Liver (tissue), 8 donors: ENCODE measurements at regions not wholly inside any gene's neighbourhood (a gene's known extent, or its start where the extent isn't known, plus 50 kb on each side); places are given as distances from the start of the nearest gene placed in this dataset.

Experiments
- DNase-seq: peaks from one replicate; pipeline ENCODE4 v3.0.0-alpha.2; 2017; ENCODE audit warnings: low spot score
- H3K27ac ChIP-seq, 2 donors: one replicate each; pipeline ENCODE4 v1.7.0; 2013; ENCODE audit warnings: inconsistent platforms in 2 of 2, low read length in 2 of 2, control low read depth in 1 of 2, low read depth in 1 of 2, mild to moderate bottlenecking in 1 of 2
- H3K27me3 ChIP-seq, 4 donors: one replicate each; pipeline versions ENCODE4 v1.6.1 to v1.7.0; 2013; ENCODE audit warnings: low read length in 3 of 4, inconsistent platforms in 1 of 4, mild to moderate bottlenecking in 1 of 4, moderate library complexity in 1 of 4; ENCODE audit not compliant: control insufficient read depth in 4 of 4, insufficient read depth in 4 of 4
- H3K36me3 ChIP-seq, 4 donors: one replicate each; pipeline versions ENCODE4 v1.6.1 to v1.7.0; 2013; ENCODE audit warnings: low read length in 3 of 4, mild to moderate bottlenecking in 3 of 4, low read depth in 1 of 4, moderate library complexity in 1 of 4; ENCODE audit not compliant: control insufficient read depth in 4 of 4, insufficient read depth in 3 of 4
- H3K4me1 ChIP-seq, 4 donors: one replicate each; pipeline versions ENCODE4 v1.6.1 to v1.7.0; 2013; ENCODE audit warnings: low read length in 3 of 4, mild to moderate bottlenecking in 3 of 4, moderate library complexity in 1 of 4; ENCODE audit not compliant: control insufficient read depth in 4 of 4, insufficient read depth in 4 of 4
- H3K4me3 ChIP-seq, 3 donors: one replicate each; pipeline versions ENCODE4 v1.6.1 to v1.7.0; 2013; ENCODE audit warnings: low read length in 3 of 3, control low read depth in 1 of 3, low read depth in 1 of 3, mild to moderate bottlenecking in 1 of 3
- H3K9ac ChIP-seq, 2 donors: one replicate each; pipeline ENCODE4 v1.7.0; 2013; ENCODE audit warnings: low read length in 2 of 2, mild to moderate bottlenecking in 2 of 2, moderate library complexity in 2 of 2, control low read depth in 1 of 2, low read depth in 1 of 2
- H3K9me3 ChIP-seq, 4 donors: one replicate each; pipeline versions ENCODE4 v1.6.1 to v1.7.0; 2013; ENCODE audit warnings: low read length in 3 of 4; ENCODE audit not compliant: control insufficient read depth in 4 of 4
- EGR1 ChIP-seq, 2 donors: IDR thresholded peaks; 2 replicates each; pipeline ENCODE4 v1.6.1; 2016 to 2018; ENCODE audit warnings: antibody characterized with exemption in 2 of 2, low read depth in 2 of 2
- FOXA1 ChIP-seq: IDR thresholded peaks from 2 replicates; pipeline ENCODE4 v1.6.1; 2016; ENCODE audit warnings: antibody characterized with exemption
- FOXA2 ChIP-seq: IDR thresholded peaks from 2 replicates; pipeline ENCODE4 v1.6.1; 2016; ENCODE audit warnings: antibody characterized with exemption
- GABPA ChIP-seq, 2 donors: IDR thresholded peaks in 1 of 2; conservative IDR thresholded peaks in 1 of 2; 2 replicates each; pipeline ENCODE4 v1.6.1; 2016; ENCODE audit warnings: antibody characterized with exemption in 2 of 2, mild to moderate bottlenecking in 1 of 2, moderate library complexity in 1 of 2
- HNF4A ChIP-seq, 2 donors: conservative IDR thresholded peaks; 2 replicates each; pipeline ENCODE4 v1.6.1; 2016; ENCODE audit warnings: antibody characterized with exemption in 2 of 2, mild to moderate bottlenecking in 2 of 2
- HNF4G ChIP-seq: IDR thresholded peaks from 2 replicates; pipeline ENCODE4 v1.6.1; 2016; ENCODE audit warnings: antibody characterized with exemption
- JUND ChIP-seq, 2 donors: IDR thresholded peaks; 2 replicates each; pipeline ENCODE4 v1.6.1; 2016; ENCODE audit warnings: antibody characterized with exemption in 2 of 2
- NR2F2 ChIP-seq: IDR thresholded peaks from 2 replicates; pipeline ENCODE4 v1.6.1; 2016; ENCODE audit warnings: antibody characterized with exemption
- RAD21 ChIP-seq, 2 donors: IDR thresholded peaks; 2 replicates each; pipeline ENCODE4 v1.6.1; 2016; ENCODE audit warnings: antibody characterized with exemption in 2 of 2, mild to moderate bottlenecking in 2 of 2
- RXRA ChIP-seq, 2 donors: IDR thresholded peaks; 2 replicates each; pipeline ENCODE4 v1.6.1; 2017 to 2018; ENCODE audit warnings: antibody characterized with exemption in 2 of 2, mild to moderate bottlenecking in 1 of 2
- SP1 ChIP-seq: IDR thresholded peaks from 2 replicates; pipeline ENCODE4 v1.6.1; 2018; ENCODE audit warnings: antibody characterized with exemption, mild to moderate bottlenecking
- TAF1 ChIP-seq: conservative IDR thresholded peaks from 2 replicates; pipeline ENCODE4 v1.6.1; 2016; ENCODE audit warnings: antibody characterized with exemption, mild to moderate bottlenecking
- YY1 ChIP-seq: IDR thresholded peaks from 2 replicates; pipeline ENCODE4 v1.6.1; 2016; ENCODE audit warnings: antibody characterized with exemption, mild to moderate bottlenecking
- WGBS: extraction: QIAGEN DNeasy Blood & Tissue Kit; methylation state at CpG from one replicate; pipeline ENCODE4 v1.1.7; 2013; 5-methylcytosine and 5-hydroxymethylcytosine counted together
- TF ChIP-seq, protein P1 (sequence below): IDR thresholded peaks from 2 replicates; pipeline ENCODE4 v1.6.1; 2016; ENCODE audit warnings: antibody characterized with exemption
- TF ChIP-seq, protein P2 (sequence below): IDR thresholded peaks from 2 replicates; pipeline ENCODE4 v1.6.1; 2016; ENCODE audit warnings: antibody characterized with exemption, mild to moderate bottlenecking
- TF ChIP-seq, protein P3 (sequence below): fragments of 150-350 bp; IDR thresholded peaks from 2 replicates; pipeline ENCODE4 v1.5.1; 2017; ENCODE audit warnings: improper control_type of control experiment, low read depth, low read length; ENCODE audit not compliant: missing input control
- TF ChIP-seq, protein P4 (sequence below): IDR thresholded peaks from 2 replicates; pipeline ENCODE4 v1.6.1; 2016; ENCODE audit warnings: antibody characterized with exemption
- TF ChIP-seq, protein P5 (sequence below): IDR thresholded peaks from 2 replicates; pipeline ENCODE4 v1.6.1; 2016; ENCODE audit warnings: antibody characterized with exemption
- donor health status: healthy.
- donor health status: healthy.
- donor health status: healthy.
- donor health status: healthy.
- donor health status: healthy.

DNA sequence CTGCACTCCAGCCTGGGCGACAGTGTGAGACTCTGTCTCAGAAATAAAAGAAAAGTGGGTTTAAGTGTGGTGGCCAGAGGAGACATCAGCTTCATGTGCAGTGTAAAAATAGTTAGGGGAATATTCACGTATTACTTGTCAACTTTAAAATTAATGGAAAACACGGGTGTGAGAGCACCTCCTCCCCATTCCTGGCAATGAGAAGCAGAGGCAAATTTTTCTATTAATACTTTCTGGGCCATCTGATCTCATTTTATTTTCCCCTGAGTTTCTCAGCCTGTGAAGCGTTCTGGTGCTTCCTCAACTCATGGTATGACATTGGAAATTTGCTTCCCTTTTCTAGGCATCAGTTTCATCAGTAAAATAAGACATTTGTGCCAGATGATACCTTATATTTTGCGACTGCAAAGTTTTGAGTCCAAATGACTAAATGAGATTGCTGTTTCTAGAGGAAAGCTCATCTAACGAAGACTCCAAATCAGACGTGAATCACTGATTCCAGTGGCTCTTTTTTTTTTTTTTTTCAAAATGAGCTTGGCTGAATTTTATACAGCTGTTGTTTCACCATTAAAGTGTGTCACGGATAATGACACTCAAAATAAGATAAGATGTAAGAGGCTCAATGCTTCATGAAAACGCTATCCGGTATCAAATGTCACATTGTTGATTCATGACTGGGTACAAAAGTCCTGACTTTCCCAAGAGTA is 104.6 kb downstream of the MSX2 start:
- H3K4me1 ChIP-seq: no peaks in the 10 kb centered on the region
- peaks cover 0 to 3% (median 0%) of the 10 kb centered on the region in 4 donors for H3K27me3 ChIP-seq
- no peak overlapping the region for H3K4me3 ChIP-seq
- no peak overlapping the region for H3K9ac ChIP-seq
- H3K27ac ChIP-seq: no peak overlapping the region
- no peaks in the 10 kb centered on the region for H3K9me3 ChIP-seq
- TF ChIP-seq, protein P1, sequence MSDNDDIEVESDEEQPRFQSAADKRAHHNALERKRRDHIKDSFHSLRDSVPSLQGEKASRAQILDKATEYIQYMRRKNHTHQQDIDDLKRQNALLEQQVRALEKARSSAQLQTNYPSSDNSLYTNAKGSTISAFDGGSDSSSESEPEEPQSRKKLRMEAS: no peak
- TF ChIP-seq HNF4A (conservative IDR thresholded peaks at IDR 0.05) (no peak), FOXA1 (no peak), TAF1 (no peak), YY1 (no peak), HNF4G (no peak), SP1 (no peak), JUND (IDR thresholded peaks at IDR 0.05) (no peak), EGR1 (IDR thresholded peaks at IDR 0.05; ENCODE audit: low read depth in 2 of 2) (no peak), FOXA2 (no peak), NR2F2 (no peak), GABPA (IDR thresholded peaks at IDR 0.05 in 1 of 2, conservative IDR thresholded peaks at IDR 0.05 in 1 of 2) (no peak), RAD21 (IDR thresholded peaks at IDR 0.05) (no peak), RXRA (IDR thresholded peaks at IDR 0.05) (no peak)
- TF ChIP-seq, protein P2, sequence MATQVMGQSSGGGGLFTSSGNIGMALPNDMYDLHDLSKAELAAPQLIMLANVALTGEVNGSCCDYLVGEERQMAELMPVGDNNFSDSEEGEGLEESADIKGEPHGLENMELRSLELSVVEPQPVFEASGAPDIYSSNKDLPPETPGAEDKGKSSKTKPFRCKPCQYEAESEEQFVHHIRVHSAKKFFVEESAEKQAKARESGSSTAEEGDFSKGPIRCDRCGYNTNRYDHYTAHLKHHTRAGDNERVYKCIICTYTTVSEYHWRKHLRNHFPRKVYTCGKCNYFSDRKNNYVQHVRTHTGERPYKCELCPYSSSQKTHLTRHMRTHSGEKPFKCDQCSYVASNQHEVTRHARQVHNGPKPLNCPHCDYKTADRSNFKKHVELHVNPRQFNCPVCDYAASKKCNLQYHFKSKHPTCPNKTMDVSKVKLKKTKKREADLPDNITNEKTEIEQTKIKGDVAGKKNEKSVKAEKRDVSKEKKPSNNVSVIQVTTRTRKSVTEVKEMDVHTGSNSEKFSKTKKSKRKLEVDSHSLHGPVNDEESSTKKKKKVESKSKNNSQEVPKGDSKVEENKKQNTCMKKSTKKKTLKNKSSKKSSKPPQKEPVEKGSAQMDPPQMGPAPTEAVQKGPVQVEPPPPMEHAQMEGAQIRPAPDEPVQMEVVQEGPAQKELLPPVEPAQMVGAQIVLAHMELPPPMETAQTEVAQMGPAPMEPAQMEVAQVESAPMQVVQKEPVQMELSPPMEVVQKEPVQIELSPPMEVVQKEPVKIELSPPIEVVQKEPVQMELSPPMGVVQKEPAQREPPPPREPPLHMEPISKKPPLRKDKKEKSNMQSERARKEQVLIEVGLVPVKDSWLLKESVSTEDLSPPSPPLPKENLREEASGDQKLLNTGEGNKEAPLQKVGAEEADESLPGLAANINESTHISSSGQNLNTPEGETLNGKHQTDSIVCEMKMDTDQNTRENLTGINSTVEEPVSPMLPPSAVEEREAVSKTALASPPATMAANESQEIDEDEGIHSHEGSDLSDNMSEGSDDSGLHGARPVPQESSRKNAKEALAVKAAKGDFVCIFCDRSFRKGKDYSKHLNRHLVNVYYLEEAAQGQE: no peak
- TF ChIP-seq, protein P3, sequence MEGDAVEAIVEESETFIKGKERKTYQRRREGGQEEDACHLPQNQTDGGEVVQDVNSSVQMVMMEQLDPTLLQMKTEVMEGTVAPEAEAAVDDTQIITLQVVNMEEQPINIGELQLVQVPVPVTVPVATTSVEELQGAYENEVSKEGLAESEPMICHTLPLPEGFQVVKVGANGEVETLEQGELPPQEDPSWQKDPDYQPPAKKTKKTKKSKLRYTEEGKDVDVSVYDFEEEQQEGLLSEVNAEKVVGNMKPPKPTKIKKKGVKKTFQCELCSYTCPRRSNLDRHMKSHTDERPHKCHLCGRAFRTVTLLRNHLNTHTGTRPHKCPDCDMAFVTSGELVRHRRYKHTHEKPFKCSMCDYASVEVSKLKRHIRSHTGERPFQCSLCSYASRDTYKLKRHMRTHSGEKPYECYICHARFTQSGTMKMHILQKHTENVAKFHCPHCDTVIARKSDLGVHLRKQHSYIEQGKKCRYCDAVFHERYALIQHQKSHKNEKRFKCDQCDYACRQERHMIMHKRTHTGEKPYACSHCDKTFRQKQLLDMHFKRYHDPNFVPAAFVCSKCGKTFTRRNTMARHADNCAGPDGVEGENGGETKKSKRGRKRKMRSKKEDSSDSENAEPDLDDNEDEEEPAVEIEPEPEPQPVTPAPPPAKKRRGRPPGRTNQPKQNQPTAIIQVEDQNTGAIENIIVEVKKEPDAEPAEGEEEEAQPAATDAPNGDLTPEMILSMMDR: no peak
- TF ChIP-seq, protein P4, sequence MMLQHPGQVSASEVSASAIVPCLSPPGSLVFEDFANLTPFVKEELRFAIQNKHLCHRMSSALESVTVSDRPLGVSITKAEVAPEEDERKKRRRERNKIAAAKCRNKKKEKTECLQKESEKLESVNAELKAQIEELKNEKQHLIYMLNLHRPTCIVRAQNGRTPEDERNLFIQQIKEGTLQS: no peak
- TF ChIP-seq, protein P5, sequence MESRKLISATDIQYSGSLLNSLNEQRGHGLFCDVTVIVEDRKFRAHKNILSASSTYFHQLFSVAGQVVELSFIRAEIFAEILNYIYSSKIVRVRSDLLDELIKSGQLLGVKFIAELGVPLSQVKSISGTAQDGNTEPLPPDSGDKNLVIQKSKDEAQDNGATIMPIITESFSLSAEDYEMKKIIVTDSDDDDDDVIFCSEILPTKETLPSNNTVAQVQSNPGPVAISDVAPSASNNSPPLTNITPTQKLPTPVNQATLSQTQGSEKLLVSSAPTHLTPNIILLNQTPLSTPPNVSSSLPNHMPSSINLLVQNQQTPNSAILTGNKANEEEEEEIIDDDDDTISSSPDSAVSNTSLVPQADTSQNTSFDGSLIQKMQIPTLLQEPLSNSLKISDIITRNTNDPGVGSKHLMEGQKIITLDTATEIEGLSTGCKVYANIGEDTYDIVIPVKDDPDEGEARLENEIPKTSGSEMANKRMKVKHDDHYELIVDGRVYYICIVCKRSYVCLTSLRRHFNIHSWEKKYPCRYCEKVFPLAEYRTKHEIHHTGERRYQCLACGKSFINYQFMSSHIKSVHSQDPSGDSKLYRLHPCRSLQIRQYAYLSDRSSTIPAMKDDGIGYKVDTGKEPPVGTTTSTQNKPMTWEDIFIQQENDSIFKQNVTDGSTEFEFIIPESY: no peak
- no peaks in the 10 kb centered on the region for H3K36me3 ChIP-seq
- no peak for DNase-seq
- 67% methylated on average over 10 of the region's 10 CpGs for WGBS
